NCI-H146 (cell line): ENCODE measurements at regions not wholly inside any gene's neighbourhood (a gene's known extent, or its start where the extent isn't known, plus 50 kb on each side); places are given as distances from the start of the nearest gene placed in this dataset.
"Not testable (repeated sequence)": the region's sequence is repeated elsewhere in the genome, so short reads cannot be mapped to it uniquely, and the experiment has no call there.

Experiments
- DNase-seq: peaks from one replicate; lab custom pipeline; 2025; lab: John Stamatoyannopoulos, UW

DNA sequence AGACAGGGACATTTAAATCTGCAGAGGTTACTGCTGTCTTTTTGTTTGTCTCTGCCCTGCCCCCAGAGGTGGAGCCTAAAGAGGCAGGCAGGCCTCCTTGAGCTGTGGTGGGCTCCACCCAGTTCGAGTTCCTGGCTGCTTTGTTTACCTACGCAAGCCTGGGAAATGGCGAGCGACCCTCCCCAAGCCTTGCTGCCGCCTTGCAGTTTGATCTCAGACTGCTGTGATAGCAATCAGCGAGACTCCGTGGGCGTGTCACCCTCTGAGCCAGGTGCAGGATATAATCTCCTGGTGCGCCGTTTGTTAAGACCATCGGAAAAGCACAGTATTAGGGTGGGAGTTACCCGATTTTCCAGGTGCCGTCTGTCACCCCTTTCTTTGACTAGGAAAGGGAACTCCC lies 93.3 kb downstream of the ANKRD30BL start:
- not testable (repeated sequence) for DNase-seq

DNA sequence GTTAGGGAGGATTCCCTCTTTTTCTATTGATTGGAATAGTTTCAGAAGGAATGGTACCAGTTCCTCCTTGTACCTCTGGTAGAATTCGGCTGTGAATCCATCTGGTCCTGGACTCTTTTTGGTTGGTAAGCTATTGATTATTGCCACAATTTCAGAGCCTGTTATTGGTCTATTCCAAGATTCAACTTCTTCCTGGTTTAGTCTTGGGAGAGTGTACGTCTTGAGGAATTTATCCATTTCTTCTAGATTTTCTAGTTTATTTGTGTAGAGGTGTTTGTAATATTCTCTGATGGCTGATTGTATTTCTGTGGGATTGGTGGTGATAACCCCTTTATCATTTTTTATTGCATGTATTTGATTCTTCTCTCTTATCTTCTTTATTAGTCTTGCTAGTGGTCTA lies 96.4 kb downstream of the ANKRD30BL start:
- not testable (repeated sequence) for DNase-seq

DNA sequence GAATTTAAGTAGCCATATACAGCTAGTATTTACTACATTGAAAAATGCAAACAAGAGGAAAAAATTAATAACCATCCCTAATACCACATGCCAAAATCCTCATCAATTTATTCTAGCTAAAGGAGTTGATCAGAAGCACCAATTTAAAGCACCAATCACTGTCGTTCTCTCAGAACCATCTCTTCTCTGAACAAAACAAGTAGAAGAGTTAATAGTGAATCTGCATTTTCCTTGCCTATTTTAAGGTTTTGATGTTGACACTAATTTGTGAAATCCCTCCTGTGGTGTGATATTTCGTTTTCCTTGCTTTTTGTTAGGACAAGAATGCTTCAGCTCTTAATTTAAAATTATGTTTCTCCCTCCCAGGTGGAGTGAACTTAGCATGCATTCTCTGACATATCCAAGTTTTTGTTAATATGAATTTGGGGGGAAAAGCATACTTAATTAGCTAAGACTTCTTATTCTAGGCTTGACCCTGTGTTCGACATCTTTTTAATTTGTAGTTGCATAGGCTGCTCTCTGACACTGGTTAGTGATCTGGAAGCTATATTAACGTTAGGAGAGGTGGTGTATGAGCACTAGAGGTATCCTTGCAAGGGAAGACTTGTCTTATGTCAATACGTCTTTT lies 122.0 kb downstream of the ANKRD30BL start:
- DNase-seq, result not testable (repeated sequence)

- not testable (repeated sequence) for DNase-seq
Measured at GRCh38 chr2:132038883-132039235, 122.9 kb downstream of the ANKRD30BL start.

GRCh38 chr2:132038179-132038882 lies 123.4 kb downstream of the ANKRD30BL start:
- DNase-seq, result peak; percentile 17

DNA sequence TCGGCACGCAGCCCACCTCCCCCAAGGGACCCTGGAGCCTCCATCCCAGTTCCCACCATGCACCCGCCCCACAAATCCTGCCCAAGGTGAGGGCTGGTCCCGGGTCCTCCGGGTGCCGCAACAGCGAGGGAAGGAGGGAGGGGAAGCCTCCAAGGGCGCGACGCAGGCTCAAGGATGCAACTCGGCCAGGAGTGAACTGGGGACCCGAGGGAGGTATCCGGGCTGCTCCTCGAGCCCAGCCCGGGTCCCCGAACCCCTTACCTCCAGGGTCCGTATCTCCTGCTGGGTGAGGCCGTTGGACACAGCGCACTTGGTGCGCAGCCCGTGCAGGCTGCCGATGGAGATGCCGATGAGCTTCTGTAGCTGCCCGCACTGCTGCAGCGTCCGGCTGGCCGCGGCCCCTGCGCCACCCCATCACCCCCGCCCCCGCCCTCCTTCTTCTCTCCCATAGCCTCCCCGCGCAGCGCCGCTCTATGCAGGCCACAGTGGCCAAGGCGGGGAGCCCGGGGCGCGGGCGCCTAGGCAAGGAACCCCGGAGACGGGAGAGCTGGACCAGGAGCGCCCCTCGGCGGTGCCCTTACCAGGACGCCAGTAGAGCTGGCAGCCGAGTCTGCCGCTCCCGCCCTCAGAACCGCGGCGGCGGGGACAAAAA lies 124.1 kb downstream of the ANKRD30BL start:
- DNase-seq, result peak; percentile 39

- DNase-seq, result no peak
Measured at GRCh38 chr2:132034646-132035045, 127.1 kb downstream of the ANKRD30BL start.

DNA sequence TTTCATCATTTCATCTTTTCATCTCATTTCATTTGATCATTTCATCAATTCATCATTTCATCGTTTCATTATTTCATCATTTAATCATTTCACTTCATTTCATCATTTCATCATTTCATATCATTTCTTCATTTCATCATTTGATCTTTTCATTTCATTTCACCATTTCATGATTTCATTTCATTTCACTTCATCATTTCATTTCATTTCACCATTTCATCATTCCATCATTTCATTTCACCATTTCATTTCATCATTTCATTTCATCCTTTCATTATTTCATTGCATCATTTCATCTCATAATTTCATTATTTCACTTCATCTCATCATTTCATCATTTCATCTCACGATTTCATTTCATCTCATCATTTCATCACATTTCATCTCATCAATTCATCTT lies 127.8 kb downstream of the ANKRD30BL start:
- DNase-seq, result no peak

DNA sequence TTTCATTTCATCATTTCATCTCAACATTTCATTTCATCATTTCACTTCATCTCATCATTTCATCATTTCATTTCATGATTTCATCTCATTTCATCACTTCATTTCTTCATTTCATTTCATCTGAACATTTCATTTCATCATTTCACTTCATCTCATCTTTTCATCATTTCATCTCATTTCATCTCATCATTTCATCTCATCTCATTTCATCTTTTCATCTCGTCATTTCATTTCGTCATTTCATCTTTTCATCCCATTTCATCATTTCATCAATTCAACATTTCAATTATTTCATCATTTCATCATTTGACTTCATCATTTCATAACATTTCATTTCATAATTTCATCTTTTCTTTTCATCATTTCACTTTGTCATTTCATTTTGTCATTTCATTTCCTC lies 128.4 kb downstream of the ANKRD30BL start:
- no peak for DNase-seq

DNA sequence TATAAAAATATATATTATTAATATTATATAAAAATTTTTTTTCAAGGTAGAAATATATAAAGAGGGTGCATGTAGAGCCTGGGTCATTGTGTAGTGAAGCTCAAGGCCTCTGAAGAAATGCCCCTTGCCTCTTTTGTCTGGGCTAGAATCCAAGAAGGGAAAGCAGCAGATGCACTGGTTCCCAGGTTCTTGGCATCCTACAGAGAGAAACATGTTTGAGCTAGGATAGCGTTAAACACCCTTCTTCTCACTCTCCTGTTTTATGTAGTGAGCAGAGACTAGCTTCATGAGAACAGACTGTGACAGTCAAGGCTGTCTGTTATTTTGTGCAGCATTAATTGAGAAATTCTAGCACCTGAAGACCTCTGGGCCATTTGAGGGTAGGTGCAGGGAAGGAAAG lies 149.7 kb downstream of the ANKRD30BL start:
- not testable (repeated sequence) for DNase-seq

GRCh38 chr2:132009874-132010521 lies 151.8 kb downstream of the ANKRD30BL start:
- no peak for DNase-seq

GRCh38 chr2:132009177-132009873 lies 152.4 kb downstream of the ANKRD30BL start:
- no peak for DNase-seq

- not testable (repeated sequence) for DNase-seq
Measured at GRCh38 chr2:131990751-131991150, 171.0 kb downstream of the ANKRD30BL start.

GRCh38 chr2:131966671-131967070 lies 195.1 kb downstream of the ANKRD30BL start:
- DNase-seq, result not testable (repeated sequence)

DNA sequence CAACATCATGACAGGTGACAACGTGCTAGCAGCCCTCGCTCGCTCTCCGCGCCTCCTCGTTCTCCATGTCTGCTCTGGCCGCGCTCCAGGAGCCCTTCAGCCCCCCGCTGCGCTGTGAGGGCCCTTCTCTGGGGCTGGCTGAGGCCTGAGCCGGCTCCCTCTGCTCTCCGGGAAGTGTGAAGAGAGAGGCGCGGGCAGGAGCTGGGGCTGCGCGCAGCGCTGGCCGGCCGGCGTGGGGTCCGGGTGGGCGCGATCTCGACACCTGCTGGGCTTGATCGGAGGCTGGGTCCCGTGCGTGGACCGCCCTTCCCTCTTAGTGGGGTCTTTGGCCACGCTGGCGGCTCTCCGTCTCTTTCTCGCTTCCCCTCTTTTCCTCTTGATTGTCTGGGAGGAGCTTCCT lies 195.5 kb downstream of the ANKRD30BL start:
- no peak for DNase-seq

DNA sequence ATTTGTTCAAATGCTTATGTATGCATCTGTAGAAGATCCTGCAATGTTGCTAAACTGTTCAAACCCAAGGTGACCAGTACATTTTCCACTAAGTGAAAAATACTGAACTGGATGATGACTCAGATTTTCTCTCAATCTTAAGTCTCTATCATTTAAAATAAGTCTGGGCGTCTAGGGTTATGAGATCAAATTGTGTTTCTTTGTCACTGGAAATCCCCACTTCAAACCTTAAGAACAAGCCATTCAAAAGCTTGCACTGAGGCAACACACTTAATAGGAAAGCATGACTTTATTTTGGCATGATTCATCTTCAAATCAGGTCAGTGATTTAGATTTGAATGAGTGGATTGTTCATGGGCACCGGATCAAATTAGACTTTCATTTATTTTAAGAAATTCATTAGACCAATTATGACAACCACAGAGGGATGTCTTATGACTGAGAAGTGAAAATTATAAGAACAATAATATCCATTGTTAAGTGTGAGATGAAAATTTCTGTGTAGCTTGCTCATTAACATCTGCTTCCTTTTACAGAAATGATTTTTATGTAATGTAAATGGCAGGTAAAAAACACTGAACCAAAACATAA lies 203.6 kb downstream of the ANKRD30BL start:
- not testable (repeated sequence) for DNase-seq

DNA sequence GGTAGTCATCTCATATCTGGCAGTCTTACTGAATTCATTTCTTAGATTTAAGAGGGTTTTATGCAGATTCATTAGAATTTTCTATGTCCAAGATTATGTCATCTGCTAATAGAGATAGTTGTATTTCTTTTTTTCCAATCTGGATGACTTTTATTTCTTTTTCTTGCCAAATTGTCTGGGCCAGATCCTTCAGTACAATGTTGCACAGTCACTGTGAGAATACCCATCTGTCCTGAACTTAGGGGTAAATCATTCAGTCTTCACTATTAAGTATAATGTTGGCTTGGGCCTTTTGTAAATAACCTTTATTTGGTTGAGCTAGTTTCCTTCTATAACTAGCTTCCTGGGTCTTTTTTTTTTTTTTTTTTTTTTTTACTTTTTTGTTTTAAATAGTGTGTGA lies 213.1 kb downstream of the ANKRD30BL start:
- DNase-seq, result not testable (repeated sequence)

DNA sequence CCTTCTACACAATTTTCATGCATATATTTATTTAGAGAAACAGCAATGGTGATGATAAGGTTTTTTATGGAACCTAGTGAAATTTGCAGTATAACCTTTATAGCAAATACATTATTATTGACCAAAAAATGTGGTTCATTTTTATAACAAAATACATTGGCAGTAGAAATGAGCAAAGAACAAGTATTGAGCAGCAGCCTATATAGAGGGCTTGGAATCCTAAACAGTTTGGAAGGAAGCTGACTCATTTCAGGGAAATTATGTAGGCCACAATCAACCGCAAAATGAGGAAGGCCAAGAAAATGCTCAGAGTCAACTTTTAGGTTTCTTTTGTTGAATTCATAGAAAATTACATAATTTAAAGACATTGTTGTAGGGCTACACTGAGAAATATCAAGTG lies 238.5 kb downstream of the ANKRD30BL start:
- not testable (repeated sequence) for DNase-seq

DNA sequence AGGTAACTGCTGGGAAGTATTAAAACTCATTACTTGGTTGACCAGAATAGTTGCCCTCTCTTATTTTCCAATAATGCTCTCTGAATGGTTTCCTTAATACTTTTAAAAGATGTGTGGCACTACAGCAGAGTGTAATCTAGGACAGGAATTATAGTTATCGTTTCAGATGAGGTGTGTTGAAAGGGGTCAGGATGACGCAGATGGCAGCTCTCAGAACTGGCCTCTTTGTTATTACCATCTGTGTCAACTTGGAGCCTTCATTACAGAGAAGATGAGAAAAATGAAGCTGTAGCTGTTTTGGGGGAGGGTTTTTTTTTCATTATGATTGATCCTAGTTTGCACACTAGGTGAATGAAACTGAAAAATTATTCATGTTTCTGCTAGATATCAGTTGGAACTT lies 238.9 kb downstream of the ANKRD30BL start:
- not testable (repeated sequence) for DNase-seq
